Mucosa of descending colon (tissue), 3 donors: ENCODE measurements at regions not wholly inside any gene's neighbourhood (a gene's known extent, or its start where the extent isn't known, plus 50 kb on each side); places are given as distances from the start of the nearest gene placed in this dataset.
"Not testable (repeated sequence)": the region's sequence is repeated elsewhere in the genome, so short reads cannot be mapped to it uniquely, and the experiment has no call there.

Experiments
- ATAC-seq: fragments of 200-7000 bp; cut with Tn5 transposase; one replicate; pipeline ENCODE4 v1.9.1; 2020; ENCODE audit warnings: mild to moderate bottlenecking, moderate library complexity
- DNase-seq, 3 donors: peaks; one replicate each; pipeline ENCODE4 v3.0.0-alpha.2; 2020
- H3K36me3 ChIP-seq: fragments of 200-600 bp; one replicate; pipeline ENCODE4 v1.8.0; 2021; ENCODE audit warnings: low read depth, mild to moderate bottlenecking
- H3K4me1 ChIP-seq: fragments of 200-600 bp; one replicate; pipeline ENCODE4 v1.8.0; 2021; ENCODE audit warnings: low read depth, mild to moderate bottlenecking
- H3K4me3 ChIP-seq: fragments of 200-600 bp; one replicate; pipeline ENCODE4 v1.8.0; 2021; ENCODE audit warnings: mild to moderate bottlenecking
- H3K9me3 ChIP-seq: fragments of 200-600 bp; one replicate; pipeline ENCODE4 v1.8.0; 2021; ENCODE audit warnings: mild to moderate bottlenecking
- intact Hi-C, 2 donors: fragments of 100-400 bp; cut with DNase I in 1 of 2; cut with micrococcal nuclease in 1 of 2; formaldehyde crosslinking; loops; one replicate each; pipeline versions ENCODE4 v1.11.0 to v1.11.1; 2022; cut with DNase I, micrococcal nuclease
- donor health status: DM: no; HTN: no; CAD: no; lungs with moderate emphysema.
- donor health status: DM: no; HTN: no; CAD: no.
- donor health status: DM: no; HTN: yes; CAD: no.

GRCh38 chr7:149930374-149931068 is 56.8 kb downstream of the ATP6V0E2 start:
- H3K9me3 ChIP-seq, DNase-seq, H3K4me3 ChIP-seq, intact Hi-C loops, ATAC-seq, H3K4me1 ChIP-seq, H3K36me3 ChIP-seq: not testable (repeated sequence)

DNA sequence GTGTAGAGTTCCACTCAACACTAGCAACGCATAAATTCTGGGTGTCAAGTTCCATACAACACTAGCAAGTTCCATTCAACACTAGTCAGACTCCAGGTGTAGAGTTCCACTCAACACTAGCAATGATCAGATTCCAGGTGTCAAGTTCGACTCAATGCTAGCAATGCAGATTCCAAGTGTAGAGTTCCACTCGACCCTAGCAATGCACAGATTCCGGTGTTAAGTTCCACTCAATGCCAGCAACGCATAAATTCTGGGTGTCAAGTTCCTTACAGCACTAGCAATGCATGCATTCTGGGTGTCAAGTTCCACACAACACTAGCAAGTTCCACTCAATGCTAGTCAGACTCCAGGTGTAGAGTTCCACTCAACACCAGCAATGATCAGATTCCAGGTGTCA is 60.0 kb downstream of the ATP6V0E2 start:
- H3K4me1 ChIP-seq, ATAC-seq, H3K36me3 ChIP-seq, H3K4me3 ChIP-seq, intact Hi-C loops, DNase-seq, H3K9me3 ChIP-seq: not testable (repeated sequence)

- H3K36me3 ChIP-seq, intact Hi-C loops, H3K4me1 ChIP-seq, DNase-seq, H3K4me3 ChIP-seq, ATAC-seq, H3K9me3 ChIP-seq: not testable (repeated sequence)
Measured at GRCh38 chr7:149947346-149947745, 73.6 kb downstream of the ATP6V0E2 start.

DNA sequence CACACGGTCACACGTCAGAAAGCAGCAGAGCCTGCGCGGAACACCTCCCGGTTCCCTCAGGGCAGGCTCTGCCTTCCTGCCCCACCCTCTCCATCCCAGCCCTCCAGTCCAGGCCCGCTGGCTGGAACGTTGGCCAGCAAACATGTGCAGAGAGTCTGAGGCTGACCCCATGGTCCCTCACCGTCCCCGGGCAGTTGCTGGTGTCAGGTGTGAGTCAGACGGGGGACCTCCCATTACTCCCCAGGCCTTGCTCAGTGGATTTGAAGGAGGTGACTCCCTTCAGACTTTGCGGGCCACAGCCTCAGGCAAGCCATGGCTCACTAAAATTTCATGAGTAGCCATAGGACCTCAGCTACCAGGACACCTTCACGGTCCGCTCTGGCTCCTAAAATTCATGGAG is 74.7 kb downstream of the ATP6V0E2 start:
- intact Hi-C loops, H3K4me1 ChIP-seq, ATAC-seq, DNase-seq, H3K9me3 ChIP-seq, H3K36me3 ChIP-seq, H3K4me3 ChIP-seq: not testable (repeated sequence)

DNA sequence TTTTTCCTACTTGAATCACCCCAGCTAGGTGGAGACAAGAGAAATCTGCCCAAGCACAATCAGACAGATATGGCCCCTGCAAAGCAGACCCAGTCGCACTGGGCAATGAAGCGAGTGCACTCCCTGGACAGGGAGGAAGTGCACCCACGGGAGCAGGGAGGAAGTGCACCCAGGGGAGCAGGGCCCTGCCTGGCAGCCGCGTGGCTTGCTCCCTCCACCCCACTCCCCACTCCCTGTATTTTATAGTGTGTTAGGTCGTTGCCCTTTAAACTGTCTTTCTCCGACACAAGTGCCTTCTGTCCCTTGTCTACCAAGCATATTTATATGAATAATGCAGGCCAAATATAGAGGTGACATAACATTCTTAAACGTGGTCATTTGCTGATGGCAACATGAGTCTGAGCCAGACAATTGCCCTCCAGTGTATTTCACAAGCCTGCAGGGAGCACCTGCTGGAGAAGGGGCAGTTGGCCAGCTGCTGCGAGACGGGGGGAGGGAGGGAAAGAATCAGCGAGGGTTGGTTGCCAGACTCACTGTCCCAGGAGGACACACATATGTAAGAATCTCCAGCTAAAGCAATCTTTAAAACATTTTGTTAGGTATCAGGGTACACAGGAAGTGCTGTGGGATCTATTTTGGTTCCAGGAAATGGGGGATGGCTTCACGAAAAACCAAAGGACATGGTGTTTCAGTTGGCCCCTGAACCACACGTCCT is 76.3 kb downstream of the ATP6V0E2 start:
- peak; percentile 40 for ATAC-seq
- intact Hi-C loops, DNase-seq, H3K9me3 ChIP-seq, H3K4me1 ChIP-seq, H3K4me3 ChIP-seq, H3K36me3 ChIP-seq: not testable (repeated sequence)

GRCh38 chr7:149950578-149950924 is 76.8 kb downstream of the ATP6V0E2 start:
- H3K9me3 ChIP-seq, H3K36me3 ChIP-seq, DNase-seq, H3K4me1 ChIP-seq, intact Hi-C loops, H3K4me3 ChIP-seq, ATAC-seq: not testable (repeated sequence)

DNA sequence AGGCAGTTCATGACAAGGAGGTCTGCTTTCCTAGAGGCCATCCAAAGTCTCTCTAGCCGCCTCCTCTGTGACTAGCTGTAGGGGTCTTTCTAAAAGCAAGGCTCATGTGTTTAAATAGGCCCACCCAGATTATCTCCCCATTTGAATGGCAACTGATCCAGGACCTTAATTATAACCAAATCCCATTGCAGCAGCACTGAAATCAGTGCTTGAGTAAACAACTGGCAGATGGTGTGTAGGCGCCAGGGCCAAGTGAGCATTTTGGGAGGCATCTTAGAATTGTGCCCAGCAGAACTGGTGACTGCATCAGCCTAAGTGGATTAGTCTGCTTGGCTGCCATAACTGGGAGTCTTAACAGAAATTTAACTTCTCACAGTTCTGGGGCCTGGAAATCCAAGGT is 77.8 kb downstream of the ATP6V0E2 start:
- H3K36me3 ChIP-seq, H3K9me3 ChIP-seq, H3K4me1 ChIP-seq, DNase-seq, H3K4me3 ChIP-seq, ATAC-seq, intact Hi-C loops: not testable (repeated sequence)

GRCh38 chr7:149958880-149959279 is 85.1 kb downstream of the ATP6V0E2 start:
- intact Hi-C loops, H3K4me3 ChIP-seq, DNase-seq, H3K4me1 ChIP-seq, H3K9me3 ChIP-seq, ATAC-seq, H3K36me3 ChIP-seq: not testable (repeated sequence)

GRCh38 chr7:149960863-149961262 is 87.1 kb downstream of the ATP6V0E2 start:
- intact Hi-C loops, H3K36me3 ChIP-seq, H3K9me3 ChIP-seq, ATAC-seq, H3K4me1 ChIP-seq, DNase-seq, H3K4me3 ChIP-seq: not testable (repeated sequence)

- H3K36me3 ChIP-seq, H3K4me3 ChIP-seq, DNase-seq, ATAC-seq, intact Hi-C loops, H3K9me3 ChIP-seq, H3K4me1 ChIP-seq: not testable (repeated sequence)
Measured at GRCh38 chr7:149961878-149962277, 88.1 kb downstream of the ATP6V0E2 start.

GRCh38 chr7:149962685-149963319 is 89.0 kb downstream of the ATP6V0E2 start:
- H3K36me3 ChIP-seq, H3K4me1 ChIP-seq, H3K4me3 ChIP-seq, H3K9me3 ChIP-seq, DNase-seq, intact Hi-C loops: not testable (repeated sequence)
- peak; percentile 43 for ATAC-seq

DNA sequence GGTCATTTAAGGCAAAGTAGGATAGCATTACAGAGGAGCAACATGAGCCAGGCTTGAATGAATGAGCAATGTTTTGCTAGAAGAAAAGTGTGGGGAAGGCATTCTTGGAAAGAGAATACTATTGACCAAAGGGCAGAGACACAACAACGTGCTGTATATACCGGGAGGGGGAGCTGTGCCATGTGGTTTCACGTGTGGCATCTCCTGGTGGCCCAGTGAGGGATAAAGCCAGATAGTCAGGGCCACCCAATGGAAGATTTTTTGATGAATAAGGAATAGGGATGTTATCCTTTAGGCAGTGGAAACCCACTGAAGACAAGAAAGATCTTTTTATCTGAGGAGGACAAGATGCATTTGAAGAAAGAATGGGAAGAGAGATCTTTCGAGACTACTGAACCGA is 90.2 kb downstream of the ATP6V0E2 start:
- H3K9me3 ChIP-seq, H3K4me3 ChIP-seq, H3K36me3 ChIP-seq, intact Hi-C loops, H3K4me1 ChIP-seq, DNase-seq, ATAC-seq: not testable (repeated sequence)

GRCh38 chr7:149966444-149966843 is 92.7 kb downstream of the ATP6V0E2 start:
- DNase-seq, H3K9me3 ChIP-seq, intact Hi-C loops, H3K36me3 ChIP-seq, H3K4me1 ChIP-seq, H3K4me3 ChIP-seq, ATAC-seq: not testable (repeated sequence)

DNA sequence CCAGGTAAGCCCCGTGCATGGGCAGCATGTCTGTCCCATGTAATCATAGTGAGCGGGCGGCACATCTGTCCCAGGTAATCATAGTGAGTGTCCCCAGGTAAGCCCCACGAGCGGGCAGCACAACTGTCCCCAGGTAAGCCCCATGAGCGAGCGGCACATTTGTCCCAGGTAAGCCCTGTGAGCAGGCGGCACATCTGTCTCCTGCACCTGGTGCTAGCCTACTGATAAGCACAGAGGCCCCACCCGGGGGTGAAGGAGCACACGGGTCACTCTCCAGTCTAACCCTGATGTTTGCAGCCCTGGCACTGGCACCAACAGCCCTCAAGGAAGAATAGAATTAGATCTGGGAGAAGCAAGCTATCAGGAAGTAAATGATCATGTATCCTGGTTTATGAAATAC is 99.2 kb downstream of the ATP6V0E2 start:
- DNase-seq (peak in 2 of 3 donors; percentile 33 to 39), ATAC-seq (peak; percentile 90)
- H3K36me3 ChIP-seq, H3K9me3 ChIP-seq, H3K4me1 ChIP-seq, H3K4me3 ChIP-seq, intact Hi-C loops: not testable (repeated sequence)
